COLO668 (cell line): ENCODE measurements at regions not wholly inside any gene's neighbourhood (a gene's known extent, or its start where the extent isn't known, plus 50 kb on each side); places are given as distances from the start of the nearest gene placed in this dataset.
"Not testable (repeated sequence)": the region's sequence is repeated elsewhere in the genome, so short reads cannot be mapped to it uniquely, and the experiment has no call there.

Experiments
- DNase-seq: peaks from one replicate; lab custom pipeline; 2025; ENCODE audit not compliant: unreplicated experiment; lab: John Stamatoyannopoulos, UW

GRCh38 chr1:212495766-212496494 is 63.2 kb downstream of the NENF start:
- DNase-seq: no peak

- no peak for DNase-seq
These were observed 64.0 kb downstream of the NENF start for GRCh38 chr1:212496682-212497081.

DNA sequence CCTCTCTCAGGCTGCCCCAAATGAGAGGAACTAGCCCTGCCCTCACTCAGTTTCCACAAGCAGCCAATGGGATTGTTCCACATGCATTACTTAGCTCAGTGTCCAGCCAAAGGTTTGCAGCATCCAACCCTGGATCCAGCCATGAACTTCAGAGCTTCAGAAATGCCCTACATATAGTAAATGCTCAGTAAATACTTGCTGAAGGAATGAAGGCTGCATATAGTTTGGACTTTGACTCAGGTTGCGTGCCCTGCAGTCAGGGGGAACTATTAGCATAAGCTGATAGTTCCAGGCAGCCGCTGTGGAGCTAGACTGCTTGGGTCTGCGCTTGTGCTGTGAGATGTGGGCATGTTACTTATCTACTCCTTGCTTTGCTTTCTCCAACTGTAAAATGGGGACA is 64.8 kb downstream of the NENF start:
- peak; percentile 22 for DNase-seq

GRCh38 chr1:212498283-212499040 is 65.7 kb downstream of the NENF start:
- DNase-seq: peak; percentile 73

GRCh38 chr1:212500351-212500750 is 67.6 kb downstream of the NENF start:
- no peak for DNase-seq

DNA sequence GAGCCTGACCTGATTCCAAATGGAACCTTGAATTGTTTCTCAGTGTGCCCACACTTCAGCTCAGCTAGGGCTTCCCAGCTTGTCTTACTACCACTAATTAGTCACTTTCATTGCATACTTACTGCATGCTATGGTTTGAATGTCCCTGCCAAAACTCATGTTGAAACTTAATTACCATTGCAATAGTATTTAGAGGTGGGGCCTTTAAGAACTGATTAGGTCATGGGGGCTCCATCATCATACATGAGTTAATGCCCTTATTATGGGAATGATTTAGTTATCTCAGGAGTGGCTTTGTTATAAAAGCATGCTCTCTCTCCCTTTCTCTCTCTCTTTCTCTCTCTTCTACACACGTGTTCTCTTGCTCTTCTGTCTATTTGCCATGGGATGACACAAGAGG is 68.3 kb downstream of the NENF start:
- DNase-seq: no peak

- DNase-seq: no peak
These were observed 71.0 kb downstream of the NENF start for GRCh38 chr1:212503714-212504113.

- no peak for DNase-seq
These were observed 71.6 kb downstream of the NENF start for GRCh38 chr1:212504171-212504803.

DNA sequence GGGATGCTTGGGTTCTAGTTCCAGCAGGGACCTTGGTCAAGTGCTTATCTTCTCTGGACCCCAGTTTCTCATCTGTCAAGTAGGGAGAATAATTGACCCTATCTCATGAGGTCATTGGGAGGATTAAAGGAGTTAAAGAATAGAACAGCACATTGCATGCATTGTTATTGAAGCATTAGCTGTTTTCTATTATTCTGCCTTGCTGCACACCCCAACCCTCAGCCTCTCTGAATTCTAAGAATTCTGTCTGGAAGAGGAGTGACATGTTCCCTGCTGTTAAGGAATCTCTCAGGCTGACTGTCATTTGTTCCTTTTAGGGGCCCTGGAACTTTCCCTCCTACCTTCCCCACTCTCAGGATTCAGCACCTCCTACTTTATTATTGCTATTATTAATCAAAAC is 73.9 kb downstream of the NENF start:
- DNase-seq: no peak

DNA sequence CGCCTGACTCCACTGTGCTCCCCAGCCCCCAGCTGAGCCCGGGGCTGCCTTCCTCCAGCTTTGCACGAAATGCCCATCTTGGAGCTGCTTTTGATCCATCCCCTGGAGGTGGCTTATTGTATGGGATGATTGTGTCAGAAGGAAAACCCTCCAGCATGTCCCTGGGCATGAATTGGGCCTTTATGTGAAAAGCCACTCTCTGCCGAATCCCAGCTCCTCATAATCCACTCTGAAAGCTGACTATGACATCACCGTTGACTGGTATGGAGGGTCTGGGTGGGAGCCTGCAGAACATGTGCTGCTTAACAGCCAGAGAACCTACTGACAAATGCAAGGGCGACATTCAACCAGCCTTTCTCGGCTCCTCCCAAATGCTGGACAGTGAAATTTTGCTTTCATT is 74.6 kb downstream of the NENF start:
- DNase-seq: no peak

DNA sequence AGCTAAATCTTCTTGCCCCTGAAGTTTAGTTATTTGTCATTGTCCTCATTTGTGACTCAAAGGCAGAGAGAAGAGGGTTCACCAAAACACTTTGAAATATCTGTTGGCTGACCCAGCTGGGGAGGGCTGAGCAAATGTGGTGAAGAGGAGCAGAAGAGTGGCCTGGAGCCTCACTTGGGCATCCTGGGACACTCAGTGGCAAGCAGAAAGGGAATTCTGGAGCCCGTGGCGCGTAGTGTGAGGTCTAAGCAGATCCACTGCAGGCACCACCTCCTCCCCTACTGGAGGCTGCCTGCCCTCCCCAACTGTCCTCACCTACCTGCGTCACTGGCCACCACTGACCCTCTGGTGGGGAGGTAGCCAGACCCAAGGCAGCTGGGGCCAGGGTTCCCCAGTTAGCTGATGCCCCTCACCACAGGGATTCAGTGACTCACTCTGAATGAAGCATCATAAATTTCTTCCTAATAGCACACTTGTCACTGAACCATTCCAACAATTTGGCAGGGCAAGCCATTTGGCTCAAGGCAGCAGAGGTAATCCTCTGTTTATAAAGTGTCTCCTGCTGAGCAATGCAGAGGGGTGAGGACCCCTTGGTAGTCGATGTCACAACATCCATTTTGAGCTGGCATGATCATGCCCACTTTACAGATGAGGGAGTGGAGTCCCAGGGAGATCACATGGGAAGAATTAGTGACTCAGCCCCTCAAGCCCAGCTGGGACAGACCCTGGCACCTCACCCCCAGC is 80.3 kb downstream of the NENF start:
- peak; percentile 29 for DNase-seq

DNA sequence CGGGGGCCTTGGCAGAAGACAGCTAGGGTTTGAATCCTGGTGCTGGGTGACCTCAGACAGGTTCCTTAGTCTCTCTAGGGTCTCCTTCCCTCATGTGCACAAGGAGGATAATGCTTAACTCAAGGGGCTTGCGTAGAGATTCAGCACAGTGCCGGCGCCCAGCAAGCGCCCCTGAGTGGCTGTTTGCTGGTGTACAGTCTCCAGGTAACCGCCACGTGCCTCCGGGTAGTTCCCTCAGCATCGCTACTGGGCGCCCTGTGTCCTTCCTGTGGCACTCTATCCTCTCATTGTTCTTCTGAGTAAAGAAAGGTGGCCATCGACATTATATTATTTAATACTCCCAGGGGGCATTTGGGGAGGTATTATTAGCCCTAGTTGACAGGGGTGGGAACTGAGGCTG is 80.9 kb downstream of the NENF start:
- DNase-seq: peak; percentile 75

DNA sequence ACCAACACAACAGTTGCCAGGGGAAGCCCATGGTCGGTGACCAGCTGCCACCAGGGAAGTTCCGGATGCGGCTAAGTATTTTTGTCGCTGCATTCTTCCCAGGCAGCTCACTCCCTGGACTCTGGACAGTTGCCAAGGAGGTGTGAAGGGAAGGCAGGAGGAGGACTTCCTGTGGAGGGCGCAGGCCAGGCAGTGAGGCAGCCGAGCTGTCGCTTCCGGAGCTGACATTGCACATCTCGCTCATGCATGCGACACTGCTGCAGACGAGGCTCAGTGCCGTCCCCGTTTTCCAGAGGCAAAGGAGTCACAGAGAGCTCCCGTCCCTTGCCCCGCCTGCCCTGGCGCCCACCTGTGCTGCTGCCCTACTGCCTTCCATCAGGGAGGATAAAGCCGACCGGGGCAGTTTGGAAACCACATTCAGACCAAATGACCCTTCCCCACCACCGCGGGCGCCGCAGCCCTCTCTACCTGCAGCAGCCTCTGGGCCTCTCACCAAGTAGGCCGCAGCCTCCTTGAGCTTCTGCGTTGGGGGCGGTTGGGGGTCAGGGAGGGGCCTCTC is 81.4 kb downstream of the NENF start:
- DNase-seq: peak; percentile 96

GRCh38 chr1:212514782-212515181 is 82.1 kb downstream of the NENF start:
- no peak for DNase-seq

DNA sequence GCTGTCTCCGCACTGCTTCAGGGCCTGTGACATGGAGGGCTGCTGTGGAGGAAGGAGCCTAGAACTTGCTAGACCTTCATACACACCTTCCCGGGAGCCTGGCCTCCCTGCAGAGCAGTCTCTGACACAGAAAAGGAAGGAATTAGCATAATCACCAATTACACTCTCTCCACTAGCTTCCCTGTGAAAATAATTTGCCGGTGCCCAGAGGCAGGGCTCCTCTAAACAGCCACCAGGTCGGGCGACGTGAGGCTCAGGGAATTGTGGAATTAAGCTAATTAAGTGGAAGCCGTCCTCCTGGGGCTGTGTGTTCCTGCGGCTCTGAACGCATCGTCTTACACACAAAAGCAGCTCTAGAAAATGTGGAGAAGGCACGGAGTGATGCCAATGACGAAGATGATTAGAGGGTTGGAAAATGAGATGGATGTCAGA is 82.6 kb downstream of the NENF start:
- DNase-seq: no peak

- not testable (repeated sequence) for DNase-seq
These were observed 83.3 kb downstream of the NENF start for GRCh38 chr1:212516012-212516411.

DNA sequence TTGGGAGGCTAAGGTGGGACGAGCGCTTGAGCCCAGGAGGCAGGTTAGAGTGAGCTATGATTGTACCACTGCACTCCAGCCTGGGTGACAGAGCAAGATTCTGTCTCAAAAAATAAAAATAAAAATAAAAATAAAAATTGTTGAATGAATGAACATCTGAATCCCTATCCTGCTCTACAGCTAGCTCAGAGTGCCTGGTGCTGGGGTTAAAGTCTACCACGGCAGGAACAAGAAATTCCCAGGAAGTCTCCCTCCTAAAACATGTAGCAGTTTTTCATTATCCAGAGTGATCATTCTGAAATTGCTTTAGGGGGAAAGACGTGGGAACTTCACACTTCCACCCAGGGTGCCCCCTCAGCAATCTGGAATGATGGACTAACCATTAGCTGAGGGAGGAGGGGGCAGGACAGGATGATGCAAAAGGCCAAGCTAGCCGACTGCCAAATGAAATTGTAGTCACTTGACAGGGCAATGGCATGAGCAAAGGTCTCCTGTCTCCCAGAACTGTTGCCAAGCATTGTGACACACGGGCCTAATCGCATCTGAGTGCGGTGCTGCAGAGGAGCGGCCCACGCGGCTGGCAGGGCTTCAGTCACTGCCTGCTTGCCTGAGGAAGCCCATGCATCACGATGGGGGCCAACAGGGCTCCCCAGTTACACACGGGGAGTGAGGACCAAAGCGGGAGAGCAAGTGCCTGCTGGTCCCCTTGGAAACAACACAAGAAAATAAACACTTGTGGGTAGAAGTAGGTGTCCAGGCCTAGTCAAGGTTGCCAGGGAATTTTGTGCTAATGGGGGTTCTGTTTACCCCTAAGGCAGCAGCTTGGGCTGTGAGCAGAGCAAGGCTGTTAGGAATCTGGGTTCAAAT is 85.7 kb downstream of the NENF start:
- peak; percentile 53 for DNase-seq

DNA sequence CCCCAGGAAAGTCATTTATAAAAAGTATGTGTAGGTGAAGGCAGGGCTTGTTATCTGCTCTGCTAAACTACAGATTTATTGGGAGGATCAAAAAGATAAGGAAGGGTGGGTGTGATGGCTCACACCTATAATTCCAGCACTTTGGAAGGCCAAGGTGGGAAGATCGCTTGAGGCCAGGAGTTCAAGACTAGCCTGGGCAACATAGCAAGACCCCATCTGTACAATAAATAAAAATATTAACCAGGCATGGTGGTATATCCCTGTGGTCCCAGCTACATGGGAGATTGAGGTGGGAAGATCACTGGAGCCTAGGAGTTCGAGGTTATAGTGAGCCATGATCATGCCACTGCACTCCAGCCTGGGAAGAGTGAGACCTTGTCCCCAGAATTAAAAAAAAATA is 86.4 kb downstream of the NENF start:
- DNase-seq: no peak

DNA sequence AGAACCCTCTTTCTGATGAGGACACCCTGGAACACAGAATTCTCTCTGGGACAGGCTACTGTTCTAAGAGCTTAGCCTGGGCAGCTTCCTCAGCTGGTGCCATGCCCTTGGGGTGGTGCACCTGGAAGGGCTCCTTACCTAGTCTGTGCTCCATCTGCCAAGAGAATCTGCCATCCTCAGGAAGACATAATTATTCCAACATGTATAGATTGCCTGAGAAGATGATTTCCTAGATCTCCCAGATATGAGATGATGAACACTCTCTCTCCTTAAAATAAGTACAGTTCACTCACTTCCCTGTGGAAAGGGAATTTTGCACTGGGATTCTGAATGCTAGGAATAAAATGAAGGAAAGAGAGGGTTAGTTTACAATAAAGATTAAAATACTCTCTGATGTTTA is 87.6 kb downstream of the NENF start:
- no peak for DNase-seq

- no peak for DNase-seq
These were observed 87.8 kb upstream of the ATF3 start for GRCh38 chr1:212520746-212521145.
